LoVo (cell line): ENCODE measurements at regions not wholly inside any gene's neighbourhood (a gene's known extent, or its start where the extent isn't known, plus 50 kb on each side); places are given as distances from the start of the nearest gene placed in this dataset.
A peak's percentile ranks its signal among the peaks of the same experiment; 100 is the strongest.
"Not testable (repeated sequence)": the region's sequence is repeated elsewhere in the genome, so short reads cannot be mapped to it uniquely, and the experiment has no call there.

Source experiments
- DNase-seq: peaks from one replicate; pipeline ENCODE4 v3.0.0-alpha.2; 2016; ENCODE audit warnings: low spot score

GRCh38 chr4:183816077-183816476 lies 89.0 kb upstream of the STOX2 start:
- no peak for DNase-seq

GRCh38 chr4:183816882-183817509 lies 88.1 kb upstream of the STOX2 start:
- no peak for DNase-seq

GRCh38 chr4:183818591-183818990 lies 86.5 kb upstream of the STOX2 start:
- not testable (repeated sequence) for DNase-seq

GRCh38 chr4:183821076-183821853 lies 83.8 kb upstream of the STOX2 start:
- no peak for DNase-seq

- no peak for DNase-seq
Measured at GRCh38 chr4:183823434-183823833, 81.7 kb upstream of the STOX2 start.

GRCh38 chr4:183825346-183825745 lies 79.8 kb upstream of the STOX2 start:
- DNase-seq = no peak

- DNase-seq = no peak
Measured at GRCh38 chr4:183826461-183826860, 78.6 kb upstream of the STOX2 start.

- DNase-seq = no peak
Measured at GRCh38 chr4:183828125-183828524, 77.0 kb upstream of the STOX2 start.

- no peak for DNase-seq
Measured at GRCh38 chr4:183828839-183829238, 76.3 kb upstream of the STOX2 start.

- no peak for DNase-seq
Measured at GRCh38 chr4:183830438-183830985, 74.6 kb upstream of the STOX2 start.

- DNase-seq = no peak
Measured at GRCh38 chr4:183831026-183831446, 74.1 kb upstream of the STOX2 start.

- no peak for DNase-seq
Measured at GRCh38 chr4:183831683-183832082, 73.4 kb upstream of the STOX2 start.

GRCh38 chr4:183832776-183833450 lies 72.2 kb upstream of the STOX2 start:
- no peak for DNase-seq

GRCh38 chr4:183834252-183834651 lies 70.9 kb upstream of the STOX2 start:
- DNase-seq = no peak

- DNase-seq = no peak
Measured at GRCh38 chr4:183837222-183837621, 67.9 kb upstream of the STOX2 start.

- no peak for DNase-seq
Measured at GRCh38 chr4:183838987-183839712, 66.0 kb upstream of the STOX2 start.

- peak; percentile 51 for DNase-seq
Measured at GRCh38 chr4:183840311-183840710, 64.8 kb upstream of the STOX2 start.

- no peak for DNase-seq
Measured at GRCh38 chr4:183841001-183841400, 64.1 kb upstream of the STOX2 start.

GRCh38 chr4:183842129-183842528 lies 63.0 kb upstream of the STOX2 start:
- DNase-seq = no peak

GRCh38 chr4:183843248-183843671 lies 61.8 kb upstream of the STOX2 start:
- no peak for DNase-seq

GRCh38 chr4:183846951-183847350 lies 58.2 kb upstream of the STOX2 start:
- DNase-seq = no peak

GRCh38 chr4:183848805-183849204 lies 56.3 kb upstream of the STOX2 start:
- no peak for DNase-seq
